ENCODE measurements at regions not wholly inside any gene's neighbourhood (a gene's known extent, or its start where the extent isn't known, plus 50 kb on each side); places are given as distances from the start of the nearest gene placed in this dataset.
"Not testable (repeated sequence)": the region's sequence is repeated elsewhere in the genome, so short reads cannot be mapped to it uniquely, and the experiment has no call there.

DNA sequence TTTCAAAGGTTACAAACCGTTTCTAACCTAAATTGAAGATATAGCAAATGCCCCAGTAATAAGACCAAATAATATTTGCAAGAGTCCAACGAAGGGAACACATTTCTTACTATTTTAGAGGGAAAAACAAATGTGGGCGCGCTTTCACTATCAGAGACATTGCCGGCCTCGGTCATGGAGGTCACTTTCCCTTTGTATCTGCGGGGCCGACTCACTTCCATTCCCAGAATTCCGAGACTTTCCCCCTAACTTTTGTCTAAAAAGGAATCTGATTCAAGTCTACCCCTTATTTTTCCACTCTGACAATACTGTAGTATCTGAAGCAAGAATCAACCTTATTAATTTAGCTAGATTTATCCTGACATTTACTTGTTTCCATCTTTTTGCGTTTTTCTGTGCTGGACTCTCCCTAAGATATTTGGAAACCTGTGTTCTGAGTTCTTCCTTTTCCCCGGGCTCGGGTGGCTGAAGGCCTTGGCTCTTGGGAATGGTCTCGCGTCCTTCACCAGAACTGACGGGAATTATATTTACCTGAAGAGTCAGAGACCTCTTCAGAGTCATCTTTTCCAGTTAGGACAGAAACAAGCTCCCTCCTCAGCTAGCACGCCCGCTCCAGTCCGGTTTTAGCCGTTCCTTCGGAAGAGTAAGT lies 71.8 kb upstream of the ZNF184 start:
- Histone ChIP-seq H3K27me3 (ENCODE audit: low read depth) (peaks cover 92% of the 10 kb centered on the region), H3K4me3 (no peak overlapping the region)

DNA sequence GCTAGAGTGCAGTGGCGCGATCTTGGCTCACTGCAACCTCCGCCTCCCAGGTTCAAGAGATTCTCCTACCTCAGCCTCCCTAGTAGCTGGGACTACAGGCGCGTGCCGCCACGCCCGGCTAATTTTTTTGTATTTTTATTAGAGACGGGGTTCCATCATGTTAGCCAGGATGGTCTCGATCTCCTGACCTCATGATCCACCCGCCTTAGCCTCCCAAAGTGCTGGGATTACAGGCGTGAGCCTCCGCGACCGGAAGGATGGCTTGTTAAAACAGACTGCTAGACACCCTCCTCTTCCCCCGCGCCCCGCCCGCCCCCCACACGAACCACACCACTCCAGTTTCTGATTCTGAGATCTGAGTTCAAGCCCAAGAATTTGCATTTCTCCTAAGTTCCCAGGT lies 71.2 kb upstream of the ZNF184 start:
- H3K4me1 ChIP-seq; H3K36me3 ChIP-seq; ATAC-seq; intact Hi-C loops (cut with DNase I); H3K9me3 ChIP-seq; H3K4me3 ChIP-seq; DNase-seq; H3K27ac ChIP-seq: not testable (repeated sequence)
- peaks cover 92% of the 10 kb centered on the region for H3K27me3 ChIP-seq (ENCODE audit: low read depth)

More for the DNA sequence above, 71.8 kb upstream of the ZNF184 start:
- H3K27ac ChIP-seq = no peak overlapping the region
- no peaks in the 10 kb centered on the region for H3K36me3 ChIP-seq
- TF ChIP-seq, protein P1, sequence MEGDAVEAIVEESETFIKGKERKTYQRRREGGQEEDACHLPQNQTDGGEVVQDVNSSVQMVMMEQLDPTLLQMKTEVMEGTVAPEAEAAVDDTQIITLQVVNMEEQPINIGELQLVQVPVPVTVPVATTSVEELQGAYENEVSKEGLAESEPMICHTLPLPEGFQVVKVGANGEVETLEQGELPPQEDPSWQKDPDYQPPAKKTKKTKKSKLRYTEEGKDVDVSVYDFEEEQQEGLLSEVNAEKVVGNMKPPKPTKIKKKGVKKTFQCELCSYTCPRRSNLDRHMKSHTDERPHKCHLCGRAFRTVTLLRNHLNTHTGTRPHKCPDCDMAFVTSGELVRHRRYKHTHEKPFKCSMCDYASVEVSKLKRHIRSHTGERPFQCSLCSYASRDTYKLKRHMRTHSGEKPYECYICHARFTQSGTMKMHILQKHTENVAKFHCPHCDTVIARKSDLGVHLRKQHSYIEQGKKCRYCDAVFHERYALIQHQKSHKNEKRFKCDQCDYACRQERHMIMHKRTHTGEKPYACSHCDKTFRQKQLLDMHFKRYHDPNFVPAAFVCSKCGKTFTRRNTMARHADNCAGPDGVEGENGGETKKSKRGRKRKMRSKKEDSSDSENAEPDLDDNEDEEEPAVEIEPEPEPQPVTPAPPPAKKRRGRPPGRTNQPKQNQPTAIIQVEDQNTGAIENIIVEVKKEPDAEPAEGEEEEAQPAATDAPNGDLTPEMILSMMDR (IDR thresholded peaks at IDR 0.05) = no peak
- no peaks in the 10 kb centered on the region for H3K9me3 ChIP-seq
- intact Hi-C loops (cut with DNase I) = no loop called here
- DNase-seq (no peak), ATAC-seq (no peak)
- H3K4me1 ChIP-seq = no peaks in the 10 kb centered on the region

DNA sequence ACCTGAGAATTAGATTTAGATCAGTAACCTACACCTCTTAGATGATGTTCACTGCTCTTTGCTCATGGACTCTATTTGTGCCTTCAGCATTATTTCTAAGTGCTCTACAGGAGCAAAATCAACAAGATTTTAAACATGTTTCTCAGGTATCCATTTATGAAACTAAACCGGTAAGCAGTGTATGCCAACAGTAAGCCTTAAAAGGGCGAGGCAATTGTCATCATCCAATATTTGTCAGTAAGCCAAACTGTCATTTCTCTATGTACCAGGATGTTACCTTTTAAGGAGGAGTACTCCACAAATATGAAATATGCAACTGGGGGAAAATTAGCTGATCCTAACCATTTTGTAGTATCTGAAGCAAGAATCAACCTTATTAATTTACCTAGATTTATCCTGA lies 69.6 kb upstream of the ZNF184 start:
- H3K9me3 ChIP-seq = no peaks in the 10 kb centered on the region
- TF ChIP-seq, protein P1 (IDR thresholded peaks at IDR 0.05) = no peak
- ATAC-seq (no peak), DNase-seq (no peak)
- intact Hi-C loops (cut with DNase I) = no loop called here
- H3K36me3 ChIP-seq = no peaks in the 10 kb centered on the region
- no peak overlapping the region for H3K27ac ChIP-seq
- H3K4me1 ChIP-seq = no peaks in the 10 kb centered on the region
- H3K4me3 ChIP-seq = no peak overlapping the region
- peaks cover 83% of the 10 kb centered on the region for H3K27me3 ChIP-seq (ENCODE audit: low read depth)

DNA sequence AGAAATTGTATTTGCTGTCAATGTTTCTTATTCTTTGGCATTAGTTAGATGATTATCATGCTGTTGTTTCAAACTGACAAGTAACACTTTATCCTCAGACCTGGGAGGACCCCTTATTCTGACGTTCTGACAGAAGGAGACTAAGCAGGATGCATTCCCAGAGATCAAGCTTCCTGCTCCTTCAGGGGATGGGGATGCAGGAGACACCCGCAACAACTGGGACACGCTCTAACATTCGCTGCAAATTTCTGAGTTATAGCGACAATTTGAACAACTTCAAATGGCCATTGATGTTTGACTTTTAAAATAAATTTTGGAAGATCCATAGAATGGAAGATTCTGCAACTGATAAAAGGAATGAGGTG lies 69.0 kb upstream of the ZNF184 start:
- intact Hi-C loops (cut with DNase I) = no loop called here
- TF ChIP-seq, protein P1 (IDR thresholded peaks at IDR 0.05) = no peak
- H3K27ac ChIP-seq = no peak overlapping the region
- no peak overlapping the region for H3K4me3 ChIP-seq
- H3K27me3 ChIP-seq (ENCODE audit: low read depth) = peaks cover 77% of the 10 kb centered on the region
- no peak for ATAC-seq
- no peaks in the 10 kb centered on the region for H3K36me3 ChIP-seq
- no peaks in the 10 kb centered on the region for H3K9me3 ChIP-seq
- DNase-seq = no peak
- H3K4me1 ChIP-seq = no peaks in the 10 kb centered on the region

DNA sequence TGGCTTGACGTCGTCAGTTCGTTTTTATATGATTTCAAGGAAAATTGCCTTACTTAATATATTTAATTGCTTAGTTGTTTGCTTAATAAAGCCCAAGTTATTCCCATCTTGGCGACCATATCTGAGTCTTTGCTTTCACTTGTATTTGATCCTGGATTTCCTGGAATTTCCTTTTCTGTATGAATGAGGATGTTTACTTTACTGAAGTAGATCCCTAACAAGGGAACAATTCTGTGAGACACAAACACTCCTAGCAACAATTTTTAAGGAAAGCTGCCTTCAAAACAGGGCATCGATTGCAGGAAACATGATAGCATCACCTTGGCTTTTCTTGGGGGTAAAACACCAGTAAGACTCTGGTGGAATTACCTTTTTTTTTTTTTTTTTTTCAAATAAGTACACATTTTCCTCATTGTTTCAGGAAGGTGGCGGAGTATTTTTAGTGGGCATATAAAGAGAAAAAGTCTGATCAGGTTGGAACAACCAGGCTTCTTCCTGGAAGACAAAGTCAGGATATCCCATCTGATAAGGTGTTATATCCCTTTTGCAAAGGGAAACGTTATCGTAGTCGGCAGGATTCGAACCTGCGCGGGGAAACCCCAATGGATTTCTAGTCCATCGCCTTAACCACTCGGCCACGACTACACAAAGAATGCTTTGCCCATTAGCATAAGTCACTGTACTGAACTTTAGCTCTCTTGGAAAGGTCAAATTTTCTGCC lies 68.5 kb upstream of the ZNF184 start:
- Histone ChIP-seq H3K4me3 (no peak overlapping the region), H3K4me1 (no peaks in the 10 kb centered on the region), H3K27me3 (ENCODE audit: low read depth) (peaks cover 77% of the 10 kb centered on the region), H3K27ac (no peak overlapping the region), H3K9me3 (no peaks in the 10 kb centered on the region), H3K36me3 (no peaks in the 10 kb centered on the region)
- intact Hi-C loops (cut with DNase I) = no loop called here
- no peak for DNase-seq
- TF ChIP-seq, protein P1 (IDR thresholded peaks at IDR 0.05) = no peak
- ATAC-seq = no peak

DNA sequence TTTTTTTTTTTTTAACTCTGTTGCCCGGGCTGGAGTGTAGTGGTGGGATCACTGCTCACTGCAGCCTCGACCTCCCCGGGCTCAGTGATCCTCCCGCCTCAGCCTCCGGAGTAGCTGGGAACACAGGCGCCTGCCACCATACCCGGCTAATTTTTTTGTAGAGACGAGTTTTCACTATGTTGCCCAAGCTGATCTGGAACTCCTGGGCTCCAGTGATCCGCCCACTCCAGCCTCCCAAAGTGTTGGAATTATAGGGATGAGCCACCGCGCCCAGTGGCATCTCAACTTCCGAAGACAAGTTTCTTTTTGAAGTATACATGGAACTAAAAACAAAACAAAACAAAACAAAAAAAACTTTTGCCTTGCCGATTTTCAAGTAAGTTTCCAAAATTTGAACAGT lies 66.6 kb upstream of the ZNF184 start:
- DNase-seq = no peak
- Histone ChIP-seq H3K27ac (no peak overlapping the region), H3K4me3 (no peak overlapping the region), H3K4me1 (no peaks in the 10 kb centered on the region), H3K9me3 (no peaks in the 10 kb centered on the region), H3K36me3 (no peaks in the 10 kb centered on the region), H3K27me3 (ENCODE audit: low read depth) (peaks cover 73% of the 10 kb centered on the region)
- intact Hi-C loops (cut with DNase I) = no loop called here
- ATAC-seq = no peak
- TF ChIP-seq, protein P1 (IDR thresholded peaks at IDR 0.05) = no peak
